CD14-positive monocyte (primary cell): ENCODE measurements at regions not wholly inside any gene's neighbourhood (a gene's known extent, or its start where the extent isn't known, plus 50 kb on each side); places are given as distances from the start of the nearest gene placed in this dataset.

Experiments used
- DNase-seq, 3 donors: peaks; one replicate each; pipeline ENCODE4 v3.0.0-alpha.2; 2011 to 2022
- H2AFZ ChIP-seq: 2 replicates; pipeline ENCODE4 v1.6.0; 2012; ENCODE audit warnings: mild to moderate bottlenecking, low read depth, low read length, inconsistent platforms; ENCODE audit not compliant: insufficient read depth, poor library complexity, severe bottlenecking
- H3K27ac ChIP-seq, 2 donors: 1 replicate in 1 of 2; 2 replicates in 1 of 2; pipeline ENCODE4 v1.5.1; 2012 to 2013; ENCODE audit warnings: low read length in 2 of 2, control low read depth in 1 of 2, inconsistent platforms in 1 of 2, low read depth in 1 of 2, mild to moderate bottlenecking in 1 of 2
- H3K27me3 ChIP-seq, 2 donors: one replicate each; pipeline versions ENCODE4 v1.6.0 to v1.6.1; 2011 to 2013; ENCODE audit warnings: low read length in 2 of 2; ENCODE audit not compliant: control insufficient read depth in 2 of 2, insufficient read depth in 2 of 2
- H3K36me3 ChIP-seq, 2 donors: replicated peaks in 1 of 2; 1 replicate in 1 of 2; 2 replicates in 1 of 2; pipeline versions ENCODE4 v1.5.1 to v1.6.1; 2012 to 2013; ENCODE audit warnings: low read length in 2 of 2, control low read depth in 1 of 2, inconsistent platforms in 1 of 2, mild to moderate bottlenecking in 1 of 2; ENCODE audit not compliant: insufficient read depth in 2 of 2, control insufficient read depth in 1 of 2
- H3K4me1 ChIP-seq, 2 donors: 1 replicate in 1 of 2; 2 replicates in 1 of 2; pipeline versions ENCODE4 v1.5.1 to v1.6.1; 2012 to 2013; ENCODE audit warnings: low read length in 2 of 2, control low read depth in 1 of 2, inconsistent platforms in 1 of 2, mild to moderate bottlenecking in 1 of 2, moderate library complexity in 1 of 2; ENCODE audit not compliant: insufficient read depth in 2 of 2, control insufficient read depth in 1 of 2
- H3K4me2 ChIP-seq: replicated peaks from 2 replicates; pipeline ENCODE3; 2012; ENCODE audit warnings: low read length, moderate library complexity, mild to moderate bottlenecking; ENCODE audit not compliant: poor library complexity, severe bottlenecking; ENCODE audit errors: extremely low read depth
- H3K4me3 ChIP-seq, 3 experiments: fragments of 200-600 bp in 1 of 3; sonication (generic) in 1 of 3; replicated peaks in 1 of 3; 1 replicate in 2 of 3; 2 replicates in 1 of 3; pipeline ENCODE4 v1.5.1; 2011 to 2013; ENCODE audit warnings: low read length in 3 of 3, mild to moderate bottlenecking in 3 of 3, control low read depth in 2 of 3, low read depth in 2 of 3, inconsistent platforms in 1 of 3, moderate library complexity in 1 of 3
- H3K79me2 ChIP-seq: 2 replicates; pipeline ENCODE4 v1.6.0; 2012; ENCODE audit warnings: mild to moderate bottlenecking, control low read depth, inconsistent platforms, low read length, moderate library complexity; ENCODE audit not compliant: insufficient read depth
- H3K9ac ChIP-seq: 2 replicates; pipeline ENCODE4 v1.6.0; 2017; ENCODE audit warnings: low read length, mild to moderate bottlenecking; ENCODE audit not compliant: insufficient read depth, poor library complexity, severe bottlenecking
- H3K9me3 ChIP-seq, 2 donors: replicated peaks in 1 of 2; 1 replicate in 1 of 2; 2 replicates in 1 of 2; pipeline versions ENCODE4 v1.5.1 to v1.6.1; 2012 to 2013; ENCODE audit warnings: low read length in 2 of 2, control low read depth in 1 of 2; ENCODE audit not compliant: control insufficient read depth in 1 of 2, insufficient read depth in 1 of 2
- H4K20me1 ChIP-seq: 2 replicates; pipeline ENCODE4 v1.6.0; 2012; ENCODE audit warnings: mild to moderate bottlenecking, low read length, control low read depth, moderate library complexity; ENCODE audit not compliant: insufficient read depth
- H3K27ac Mint-ChIP-seq, 7 donors: one replicate each; pipeline ENCODE4 v1.8.0; 2020; ENCODE audit warnings: mild to moderate bottlenecking in 7 of 7, mixed read lengths in 7 of 7, moderate library complexity in 6 of 7, inconsistent platforms in 2 of 7
- H3K27me3 Mint-ChIP-seq, 3 donors: one replicate each; pipeline ENCODE4 v1.8.0; 2021 to 2022; ENCODE audit warnings: low read depth in 3 of 3, mild to moderate bottlenecking in 3 of 3, mixed read lengths in 3 of 3, moderate library complexity in 3 of 3, inconsistent platforms in 1 of 3
- H3K36me3 Mint-ChIP-seq, 2 donors: one replicate each; pipeline ENCODE4 v1.8.0; 2020; ENCODE audit warnings: mixed read lengths in 2 of 2, inconsistent platforms in 1 of 2, mild to moderate bottlenecking in 1 of 2
- H3K4me1 Mint-ChIP-seq: one replicate; pipeline ENCODE4 v1.8.0; 2020; ENCODE audit warnings: mild to moderate bottlenecking, mixed read lengths
- H3K4me3 Mint-ChIP-seq, 2 donors: one replicate each; pipeline ENCODE4 v1.8.0; 2020; ENCODE audit warnings: mild to moderate bottlenecking in 2 of 2, mixed read lengths in 2 of 2, moderate library complexity in 1 of 2
- H3K9me3 Mint-ChIP-seq, 7 donors: one replicate each; pipeline ENCODE4 v1.8.0; 2020 to 2022; ENCODE audit warnings: mixed read lengths in 7 of 7, mild to moderate bottlenecking in 6 of 7, moderate library complexity in 6 of 7, inconsistent platforms in 2 of 7
- CTCF ChIP-seq: fragments of 200-600 bp; IDR thresholded peaks from one replicate; pipeline ENCODE4 v1.8.0; 2022; ENCODE audit warnings: antibody characterized with exemption, mild to moderate bottlenecking
- WGBS: methylation state at CpG from one replicate; pipeline ENCODE4 v1.1.5; 2013; ENCODE audit warnings: missing lambda C conversion rate; ENCODE audit not compliant: insufficient coverage; 5-methylcytosine and 5-hydroxymethylcytosine counted together
- intact Hi-C, 2 donors: fragments of 100-400 bp; cut with micrococcal nuclease; formaldehyde crosslinking; loops; one replicate each; pipeline versions ENCODE4 v1.15.0 to v1.15.1; 2023

GRCh38 chr22:44407171-44407986, 90.7 kb downstream of the RTL6 start:
- Mint-ChIP-seq H3K9me3 (no peaks in the 10 kb centered on the region), H3K27ac (no peak overlapping the region), H3K4me1 (no peaks in the 10 kb centered on the region), H3K36me3 (no peaks in the 10 kb centered on the region), H3K4me3 (no peak overlapping the region), H3K27me3 (peaks cover 0 to 6% (median 4%) of the 10 kb centered on the region in 3 donors)
- TF ChIP-seq CTCF = no peak
- H3K4me2 ChIP-seq = no peak overlapping the region
- no peaks in the 10 kb centered on the region for H3K79me2 ChIP-seq
- no peak overlapping the region for H3K4me3 ChIP-seq
- H4K20me1 ChIP-seq = no peaks in the 10 kb centered on the region
- WGBS = 81% methylated on average over 17 of the region's 23 CpGs
- no peaks in the 10 kb centered on the region for H3K9me3 ChIP-seq
- DNase-seq = no peak
- no peak overlapping the region for H3K27ac ChIP-seq
- no peaks in the 10 kb centered on the region for H3K4me1 ChIP-seq
- no peaks in the 10 kb centered on the region for H3K27me3 ChIP-seq
- H2AFZ ChIP-seq = no peak overlapping the region
- H3K9ac ChIP-seq = no peak overlapping the region
- intact Hi-C loops = no loop called here
- H3K36me3 ChIP-seq = no peaks in the 10 kb centered on the region

GRCh38 chr22:44406341-44407170, 91.5 kb downstream of the RTL6 start:
- H3K36me3 Mint-ChIP-seq = no peaks in the 10 kb centered on the region
- no peaks in the 10 kb centered on the region for H3K27me3 ChIP-seq
- no peak overlapping the region for H3K27ac ChIP-seq
- no peak for TF ChIP-seq CTCF
- H2AFZ ChIP-seq = no peak overlapping the region
- no peaks in the 10 kb centered on the region for H3K79me2 ChIP-seq
- H3K9me3 ChIP-seq = no peaks in the 10 kb centered on the region
- WGBS = 91% methylated on average over 10 of the region's 13 CpGs
- DNase-seq = no peak
- H3K4me2 ChIP-seq = no peak overlapping the region
- no peaks in the 10 kb centered on the region for H3K4me1 ChIP-seq
- no peaks in the 10 kb centered on the region for H3K36me3 ChIP-seq
- H3K4me3 ChIP-seq = no peak overlapping the region
- H3K27ac Mint-ChIP-seq = no peak overlapping the region
- peaks cover 0 to 6% (median under 1%) of the 10 kb centered on the region in 3 donors for H3K27me3 Mint-ChIP-seq
- no peaks in the 10 kb centered on the region for H3K4me1 Mint-ChIP-seq
- no peak overlapping the region for H3K4me3 Mint-ChIP-seq
- no peaks in the 10 kb centered on the region for H3K9me3 Mint-ChIP-seq
- no peak overlapping the region for H3K9ac ChIP-seq
- no peaks in the 10 kb centered on the region for H4K20me1 ChIP-seq
- intact Hi-C loops = no loop called here
